ENCODE measurements at regions not wholly inside any gene's neighbourhood (a gene's known extent, or its start where the extent isn't known, plus 50 kb on each side); places are given as distances from the start of the nearest gene placed in this dataset.
A peak's percentile ranks its signal among the peaks of the same experiment; 100 is the strongest.

DNA sequence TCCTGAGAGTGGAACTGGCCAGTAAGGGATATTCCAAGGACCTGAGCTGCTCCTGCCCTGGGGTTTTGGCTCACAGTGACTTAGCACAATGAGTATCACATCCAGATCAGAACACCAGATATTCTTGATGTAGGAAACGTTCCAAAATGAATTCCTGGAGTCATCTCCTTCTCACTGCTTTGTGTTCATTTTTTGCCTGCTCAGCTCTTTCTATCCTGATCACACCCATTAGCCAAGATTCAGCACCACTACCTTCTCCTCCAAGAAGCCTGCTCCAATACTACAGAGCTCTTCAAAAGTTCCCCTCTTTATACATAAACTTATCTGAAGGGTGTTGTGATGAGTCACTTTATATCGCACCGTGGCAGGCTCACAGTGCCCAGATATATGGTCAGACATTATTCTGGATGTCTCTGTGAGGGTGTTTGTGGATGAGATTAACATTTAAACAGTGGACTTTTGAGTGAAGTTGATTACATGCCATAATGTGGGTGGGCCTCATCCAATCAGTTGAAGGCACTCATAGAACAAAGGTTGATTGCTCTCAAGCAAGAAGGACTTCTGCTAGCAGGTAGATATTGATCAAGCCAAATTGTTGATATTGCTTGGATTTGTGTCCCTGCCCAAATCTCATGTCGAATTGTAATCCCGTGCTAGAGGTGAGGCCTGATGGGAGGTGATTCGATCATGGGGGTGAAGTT lies 1155.2 kb upstream of the AUTS2 start:
- Histone ChIP-seq H2AFZ (ENCODE audit: low read length) (no peak overlapping the region; the same call in 1 of the 2 replicates), H4K8ac (ENCODE audit: extremely low read depth, insufficient read depth, low read length) (no peak overlapping the region), H2BK120ac (replicated peaks; ENCODE audit: low read depth, low read length) (no peak overlapping the region), H3K27ac (ENCODE audit: low read depth, low read length) (no peak overlapping the region), H3K23me2 (ENCODE audit: low read depth, low read length) (no peaks in the 10 kb centered on the region; the same call in 1 of the 2 replicates), H3K9me3 (ENCODE audit: insufficient read depth in 2 of 2, low read depth in 1 of 2, low read length in 1 of 2) (no peaks in the 10 kb centered on the region), H3K9ac (replicated peaks in 1 of 4; ENCODE audit: extremely low read depth in 1 of 4, low read depth in 3 of 4, low read length in 3 of 4) (no peak overlapping the region), H4K5ac (ENCODE audit: insufficient read length, low read depth, low read length) (no peak overlapping the region), H3K4me2 (ENCODE audit: insufficient read depth in 1 of 2, low read depth in 2 of 2, low read length in 2 of 2) (no peak overlapping the region), H3K79me1 (ENCODE audit: low read depth, low read length) (no peaks in the 10 kb centered on the region), H2BK5ac (ENCODE audit: low read depth, low read length) (no peak overlapping the region), H3K79me2 (ENCODE audit: control insufficient read depth in 1 of 2, insufficient read depth in 2 of 2, low read length in 2 of 2) (no peaks in the 10 kb centered on the region), H3K14ac (ENCODE audit: insufficient read length) (no peak overlapping the region), H3K4me1 (replicated peaks in 1 of 4; ENCODE audit: control insufficient read depth in 3 of 4, insufficient read depth in 4 of 4, low read length in 3 of 4) (no peaks in the 10 kb centered on the region), H3K4me3 (ENCODE audit: extremely low read depth in 1 of 4, insufficient read depth in 2 of 4, low read depth in 3 of 4, low read length in 4 of 4) (no peak overlapping the region), H3K27me3 (replicated peaks in 1 of 4; ENCODE audit: control insufficient read depth in 3 of 4, extremely low read depth in 1 of 4, insufficient read depth in 3 of 4, low read length in 3 of 4) (no peaks in the 10 kb centered on the region), H2BK20ac (ENCODE audit: low read length) (no peak overlapping the region), H3K18ac (ENCODE audit: extremely low read depth, low read length) (no peak overlapping the region), H4K91ac (replicated peaks; ENCODE audit: insufficient read length, low read length) (no peak overlapping the region), H3K23ac (ENCODE audit: insufficient read length) (no peak overlapping the region), H3K36me3 (ENCODE audit: control insufficient read depth in 2 of 4, insufficient read depth in 4 of 4, low read length in 3 of 4) (no peaks in the 10 kb centered on the region), H2BK12ac (ENCODE audit: low read depth, low read length) (no peak overlapping the region), H2BK15ac (ENCODE audit: low read length) (no peak overlapping the region), H4K20me1 (replicated peaks in 1 of 2; ENCODE audit: control insufficient read depth in 1 of 2, insufficient read depth in 2 of 2, low read length in 2 of 2) (no peaks in the 10 kb centered on the region), H2AK5ac (ENCODE audit: low read depth, low read length) (no peak overlapping the region), H3K4ac (replicated peaks; ENCODE audit: insufficient read length, low read depth, low read length) (no peak overlapping the region), H3K56ac (replicated peaks; ENCODE audit: insufficient read length, low read depth, low read length) (no peak overlapping the region)
- no peak for FAIRE-seq
- TF ChIP-seq SAP30 (IDR thresholded peaks at IDR 0.05; ENCODE audit: insufficient read depth, insufficient replicate concordance, low read length) (no peak), MAFK (IDR thresholded peaks at IDR 0.05; ENCODE audit: low read depth, low read length) (peak; percentile 12; the same call in 1 of the 2 replicates)
- POLR2A ChIA-PET (ENCODE audit: partially characterized antibody): interaction anchor here (0.6 kb wide), 1 partner anchor 10 kb away, joined by 3 read pairs; no protein-coding TSS in a partner anchor
- DNase-seq (ENCODE audit: low read depth in 1 of 2, low spot score in 2 of 2): no peak
- 89% methylated on average over 6 of the region's 6 CpGs; no CpG with 5 or more reads in 1 of the 2 experiments for WGBS, 2 experiments (ENCODE audit: extremely low coverage in 1 of 2, insufficient coverage in 1 of 2, insufficient read length in 1 of 2, insufficient replicate concordance in 2 of 2, low coverage in 1 of 2, low lambda C conversion rate in 2 of 2, missing lambda C conversion rate in 1 of 2)
- CTCF ChIA-PET (ENCODE audit: partially characterized antibody): interaction anchor here (0.5 to 0.8 kb wide), 2 partner anchors 10 to 675 kb away, joined by 3 read pairs; no protein-coding TSS in a partner anchor

All from H1 (cell line).